Brain microvascular endothelial cell (primary cell): ENCODE measurements at regions not wholly inside any gene's neighbourhood (a gene's known extent, or its start where the extent isn't known, plus 50 kb on each side); places are given as distances from the start of the nearest gene placed in this dataset.

Experiments used
- DNase-seq: peaks from one replicate; pipeline ENCODE4 v3.0.0-alpha.2; 2020
- H3K27ac ChIP-seq: fragments of 250-450 bp; sonication (Bioruptor Pico); 2 replicates; pipeline ENCODE4 v1.5.1; 2020; ENCODE audit warnings: mild to moderate bottlenecking, moderate library complexity
- H3K27me3 ChIP-seq: fragments of 250-450 bp; sonication (Bioruptor Pico); replicated peaks from 2 replicates; pipeline ENCODE4 v1.5.1; 2020; ENCODE audit warnings: mild to moderate bottlenecking
- H3K36me3 ChIP-seq: fragments of 250-450 bp; sonication (Bioruptor Pico); replicated peaks from 2 replicates; pipeline ENCODE4 v1.5.1; 2020; ENCODE audit warnings: mild to moderate bottlenecking
- H3K4me3 ChIP-seq: 2 replicates; pipeline ENCODE4 v1.5.1; 2011; ENCODE audit warnings: low read depth, mild to moderate bottlenecking, control low read depth, low read length, moderate library complexity
- in situ Hi-C: cut with HindIII; loops from 2 replicates; pipeline ENCODE4 v1.10.0; 2017; ENCODE audit warnings: low sequenced_read_pairs, low pct_ligation_motif_present
- TF ChIP-seq, protein P1 (sequence below): IDR thresholded peaks from 2 replicates; pipeline ENCODE4 v1.5.1; 2011; ENCODE audit warnings: low read depth, mild to moderate bottlenecking, moderate library complexity, low read length, control low read depth, inconsistent platforms; ENCODE audit errors: missing control alignments

DNA sequence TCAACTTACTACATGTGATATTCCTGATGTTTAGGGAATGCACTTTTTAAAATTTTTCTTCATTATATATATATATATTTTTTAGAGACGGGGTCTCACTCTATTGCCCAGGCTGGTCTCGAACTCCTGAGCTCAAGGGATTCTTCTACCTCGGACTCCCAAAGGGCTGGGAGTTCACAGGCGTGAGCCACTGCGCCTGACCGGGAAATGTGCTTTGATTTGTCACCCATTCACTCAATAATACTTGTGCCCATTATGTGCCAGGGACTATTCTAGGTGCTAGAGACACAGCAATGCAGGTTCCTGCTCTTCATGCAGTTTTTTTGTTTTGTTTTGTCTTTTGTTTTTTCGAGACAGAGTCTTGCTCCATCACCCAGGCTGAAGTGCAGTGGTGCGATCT is 56.1 kb upstream of the INCENP start:
- in situ Hi-C loops, result no loop called here
- no peak overlapping the region for H3K27ac ChIP-seq
- no peaks in the 10 kb centered on the region for H3K27me3 ChIP-seq
- no peak for DNase-seq
- H3K36me3 ChIP-seq, result no peaks in the 10 kb centered on the region
- TF ChIP-seq, protein P1, sequence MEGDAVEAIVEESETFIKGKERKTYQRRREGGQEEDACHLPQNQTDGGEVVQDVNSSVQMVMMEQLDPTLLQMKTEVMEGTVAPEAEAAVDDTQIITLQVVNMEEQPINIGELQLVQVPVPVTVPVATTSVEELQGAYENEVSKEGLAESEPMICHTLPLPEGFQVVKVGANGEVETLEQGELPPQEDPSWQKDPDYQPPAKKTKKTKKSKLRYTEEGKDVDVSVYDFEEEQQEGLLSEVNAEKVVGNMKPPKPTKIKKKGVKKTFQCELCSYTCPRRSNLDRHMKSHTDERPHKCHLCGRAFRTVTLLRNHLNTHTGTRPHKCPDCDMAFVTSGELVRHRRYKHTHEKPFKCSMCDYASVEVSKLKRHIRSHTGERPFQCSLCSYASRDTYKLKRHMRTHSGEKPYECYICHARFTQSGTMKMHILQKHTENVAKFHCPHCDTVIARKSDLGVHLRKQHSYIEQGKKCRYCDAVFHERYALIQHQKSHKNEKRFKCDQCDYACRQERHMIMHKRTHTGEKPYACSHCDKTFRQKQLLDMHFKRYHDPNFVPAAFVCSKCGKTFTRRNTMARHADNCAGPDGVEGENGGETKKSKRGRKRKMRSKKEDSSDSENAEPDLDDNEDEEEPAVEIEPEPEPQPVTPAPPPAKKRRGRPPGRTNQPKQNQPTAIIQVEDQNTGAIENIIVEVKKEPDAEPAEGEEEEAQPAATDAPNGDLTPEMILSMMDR, result no peak
- no peak overlapping the region for H3K4me3 ChIP-seq

DNA sequence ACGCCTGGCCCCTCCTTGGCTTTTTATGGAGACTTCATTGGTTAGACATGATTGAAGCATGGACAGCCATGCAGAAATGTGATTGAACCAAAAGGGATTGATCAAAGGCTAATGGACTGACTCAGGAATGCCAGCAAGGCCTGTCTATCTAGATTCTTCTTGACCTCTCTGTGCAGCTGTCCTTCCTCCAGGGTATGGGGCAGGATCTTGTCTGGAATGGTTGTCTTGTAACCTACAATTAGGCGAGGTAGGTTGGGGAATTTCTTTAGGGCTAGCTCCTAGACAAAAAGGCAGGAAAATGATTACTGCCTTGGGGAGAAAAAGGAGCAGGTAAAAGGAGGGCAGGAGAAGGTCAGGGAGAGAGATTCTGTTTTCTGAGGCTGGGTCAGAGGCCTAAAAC is 59.6 kb upstream of the INCENP start:
- TF ChIP-seq, protein P1, result no peak
- Histone ChIP-seq H3K27me3 (no peaks in the 10 kb centered on the region), H3K27ac (no peak overlapping the region), H3K4me3 (no peak overlapping the region), H3K36me3 (no peaks in the 10 kb centered on the region)
- DNase-seq, result no peak
- in situ Hi-C loops, result no loop called here

DNA sequence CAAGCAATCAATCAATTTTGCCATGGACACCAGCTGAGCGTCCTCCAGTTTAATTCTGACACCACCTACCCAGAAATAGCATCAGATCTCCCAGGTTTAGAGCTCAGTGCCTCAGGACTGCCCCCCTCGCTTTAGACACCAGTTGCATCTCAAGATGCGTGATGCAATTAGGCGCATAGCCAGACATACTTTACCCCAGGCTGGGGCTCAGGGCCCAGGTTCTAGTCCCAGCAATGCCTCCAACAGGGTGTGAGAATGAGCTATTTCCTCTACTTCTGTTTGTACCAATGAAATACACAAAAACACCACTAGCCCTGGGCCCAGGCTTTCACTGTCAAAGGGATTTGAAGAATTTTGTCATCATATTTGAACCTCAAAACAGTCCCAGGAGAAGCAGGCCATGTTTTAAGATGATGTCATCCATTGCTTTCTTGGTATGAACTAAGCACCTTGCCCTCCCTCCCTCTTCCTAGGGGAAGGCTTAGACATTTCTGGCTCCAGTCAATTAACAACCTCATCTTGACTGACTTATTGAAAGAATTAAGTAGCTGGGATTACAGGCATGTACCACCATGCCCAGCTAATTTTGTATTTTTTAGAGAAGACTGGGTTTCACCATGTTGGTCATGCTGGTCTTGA is 61.5 kb upstream of the INCENP start:
- TF ChIP-seq, protein P1, result no peak
- Histone ChIP-seq H3K27ac (no peak overlapping the region), H3K27me3 (no peaks in the 10 kb centered on the region), H3K4me3 (no peak overlapping the region), H3K36me3 (no peaks in the 10 kb centered on the region)
- in situ Hi-C loops, result no loop called here
- DNase-seq, result no peak

DNA sequence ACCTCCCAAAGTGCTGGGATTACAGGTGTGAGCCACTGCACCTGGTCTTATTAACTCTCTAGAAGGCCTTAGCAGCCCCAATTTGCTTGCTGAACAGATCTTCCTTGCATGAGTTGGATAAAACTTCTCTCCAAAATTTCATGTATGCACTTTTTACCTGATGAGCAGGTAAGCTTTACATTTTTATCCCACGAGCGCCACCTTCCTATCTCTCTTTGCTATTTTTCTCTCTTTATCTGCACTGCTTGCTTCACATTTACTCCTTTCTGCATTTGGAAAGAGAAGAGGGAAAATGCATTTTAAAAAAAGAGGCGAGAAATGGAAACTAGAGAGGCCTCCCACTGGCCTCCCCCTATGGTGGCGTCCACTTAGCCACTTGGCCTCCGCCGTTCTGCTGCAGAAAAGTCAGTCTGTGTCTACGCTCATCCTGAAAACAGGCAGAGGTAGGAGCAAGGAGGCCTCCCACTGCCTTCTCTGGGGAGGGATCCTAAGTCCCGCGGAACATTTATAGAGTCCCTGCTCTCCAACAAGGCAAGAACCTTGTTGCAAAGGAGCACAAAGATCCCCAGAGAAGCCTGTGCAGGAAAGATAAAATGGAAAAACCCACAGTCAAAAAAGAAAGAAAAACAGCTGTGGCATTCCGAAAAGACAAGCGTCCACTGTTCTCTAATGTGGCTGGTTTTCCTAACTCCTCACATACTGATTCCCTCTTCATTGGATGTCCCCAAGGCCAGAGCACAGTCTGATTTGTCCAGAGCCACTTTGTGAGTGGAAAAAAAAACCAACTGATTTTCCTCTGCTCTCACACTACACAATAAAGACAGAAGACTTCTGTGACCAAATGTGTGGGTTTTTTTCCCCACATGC is 62.2 kb upstream of the INCENP start:
- no peak overlapping the region for H3K27ac ChIP-seq
- in situ Hi-C loops, result no loop called here
- TF ChIP-seq, protein P1, result no peak
- no peaks in the 10 kb centered on the region for H3K36me3 ChIP-seq
- DNase-seq, result no peak
- H3K27me3 ChIP-seq, result no peaks in the 10 kb centered on the region
- no peak overlapping the region for H3K4me3 ChIP-seq

DNA sequence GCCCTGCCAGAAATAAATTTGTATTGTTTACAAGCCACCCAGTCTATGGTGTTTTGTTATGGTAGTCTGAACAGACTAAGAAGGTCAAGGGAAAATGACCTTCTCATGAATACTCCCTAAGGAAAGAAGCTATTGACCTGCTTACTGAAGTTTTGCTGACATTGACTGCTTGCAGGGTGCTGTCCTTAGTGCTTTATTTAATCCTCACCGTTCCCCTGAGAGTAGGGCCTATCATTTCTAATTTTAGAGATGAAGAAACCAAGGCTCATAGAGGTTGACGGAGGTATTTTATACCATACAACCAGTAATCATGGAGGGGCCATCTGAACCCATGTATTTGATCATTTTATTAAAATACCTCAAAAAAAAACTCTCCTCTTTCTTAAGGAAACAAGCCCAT is 66.7 kb upstream of the INCENP start:
- in situ Hi-C loops, result no loop called here
- no peaks in the 10 kb centered on the region for H3K36me3 ChIP-seq
- H3K4me3 ChIP-seq, result no peak overlapping the region
- DNase-seq, result no peak
- H3K27me3 ChIP-seq, result no peaks in the 10 kb centered on the region
- H3K27ac ChIP-seq, result no peak overlapping the region
- TF ChIP-seq, protein P1, result no peak
